C1 segment of cervical spinal cord (tissue), 14 donors: ENCODE measurements at regions not wholly inside any gene's neighbourhood (a gene's known extent, or its start where the extent isn't known, plus 50 kb on each side); places are given as distances from the start of the nearest gene placed in this dataset.
"Not testable (repeated sequence)": the region's sequence is repeated elsewhere in the genome, so short reads cannot be mapped to it uniquely, and the experiment has no call there.

Experiments used
- DNase-seq, 14 donors: peaks; one replicate each; lab custom pipeline; 2025; lab: John Stamatoyannopoulos, UW

DNA sequence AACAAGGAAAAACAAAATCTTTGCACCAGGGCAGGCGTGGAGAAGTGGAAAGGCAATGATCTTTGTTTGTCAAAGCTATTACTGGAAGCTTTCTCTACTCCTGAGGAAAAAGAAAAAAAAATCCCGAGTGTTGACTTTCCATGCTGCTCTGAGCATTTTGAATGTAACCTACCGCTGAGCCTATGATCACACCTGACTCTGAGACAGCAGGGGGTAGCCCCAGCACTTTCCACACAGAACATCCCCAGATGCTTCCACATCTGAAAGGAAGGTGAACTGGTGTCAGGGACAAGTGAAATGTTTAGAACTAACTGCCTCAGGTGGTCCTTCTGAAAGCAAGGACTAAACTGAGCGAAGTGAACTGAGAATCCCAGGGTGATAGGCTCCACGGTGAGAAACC lies 1315.1 kb upstream of the DDX18 start:
- no peak for DNase-seq

- DNase-seq, result peak in 1 of 14 donors; percentile 3
Measured at GRCh38 chr2:116510117-116510671, 1304.3 kb upstream of the DDX18 start.

DNA sequence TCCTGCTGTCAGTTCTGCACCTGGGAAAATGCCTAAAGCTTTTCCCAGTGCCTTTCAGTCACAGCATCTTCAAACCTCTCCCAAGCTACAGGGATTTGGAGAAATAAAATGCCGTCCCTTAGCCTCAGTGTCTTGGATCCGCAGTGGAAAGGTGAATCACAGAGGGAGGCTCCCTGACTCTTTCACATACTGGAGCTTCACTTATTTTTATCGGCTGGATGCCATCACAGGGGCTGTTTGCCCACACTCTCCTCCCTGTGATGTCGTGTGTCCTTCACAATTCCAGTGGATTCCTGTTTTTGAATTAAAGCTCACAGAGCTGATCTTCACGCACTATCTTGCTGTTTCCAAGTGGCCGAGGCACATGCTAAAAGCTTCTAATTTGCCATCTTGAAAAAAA lies 1303.1 kb upstream of the DDX18 start:
- no peak for DNase-seq

DNA sequence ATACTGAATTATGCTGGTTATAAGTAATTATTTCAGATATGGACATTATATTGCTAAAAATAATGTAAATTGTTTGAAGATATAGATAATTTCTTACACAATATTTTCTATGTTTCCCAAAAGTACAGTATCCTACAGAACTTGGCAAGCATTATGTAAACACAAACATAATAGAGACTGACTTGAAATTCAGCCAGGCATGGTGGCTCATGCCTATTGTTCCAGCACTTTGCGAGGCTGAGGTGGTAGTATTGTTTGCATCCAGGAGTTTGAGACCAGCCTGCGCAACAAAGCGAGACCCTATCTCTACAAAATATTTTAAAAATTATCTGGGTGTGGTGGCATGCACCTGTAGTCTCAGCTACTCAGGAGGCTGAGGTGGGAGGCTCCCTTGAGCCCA lies 1300.5 kb upstream of the DDX18 start:
- DNase-seq, result no peak

- DNase-seq, result no peak
Measured at GRCh38 chr2:116517936-116518335, 1296.6 kb upstream of the DDX18 start.

DNA sequence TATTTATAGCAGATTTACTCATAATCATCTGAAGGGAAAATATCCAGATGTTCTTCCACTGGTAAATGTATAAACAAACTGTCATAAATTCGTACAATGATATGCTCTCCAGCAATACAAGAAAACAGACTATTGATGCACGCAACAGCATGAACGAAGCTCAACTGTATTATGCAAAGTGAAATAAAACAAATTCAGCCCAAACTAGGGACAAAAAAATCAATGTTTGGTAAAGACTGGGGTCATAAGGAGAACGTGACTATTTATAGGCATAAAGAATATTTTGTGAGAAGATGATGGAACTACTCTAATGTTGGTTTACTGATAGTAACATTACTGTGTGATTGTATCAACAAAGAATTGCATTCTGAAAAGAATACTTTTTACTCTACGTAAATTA lies 1276.7 kb upstream of the DDX18 start:
- no peak for DNase-seq

GRCh38 chr2:116545286-116546068 lies 1269.0 kb upstream of the DDX18 start:
- DNase-seq, result no peak

DNA sequence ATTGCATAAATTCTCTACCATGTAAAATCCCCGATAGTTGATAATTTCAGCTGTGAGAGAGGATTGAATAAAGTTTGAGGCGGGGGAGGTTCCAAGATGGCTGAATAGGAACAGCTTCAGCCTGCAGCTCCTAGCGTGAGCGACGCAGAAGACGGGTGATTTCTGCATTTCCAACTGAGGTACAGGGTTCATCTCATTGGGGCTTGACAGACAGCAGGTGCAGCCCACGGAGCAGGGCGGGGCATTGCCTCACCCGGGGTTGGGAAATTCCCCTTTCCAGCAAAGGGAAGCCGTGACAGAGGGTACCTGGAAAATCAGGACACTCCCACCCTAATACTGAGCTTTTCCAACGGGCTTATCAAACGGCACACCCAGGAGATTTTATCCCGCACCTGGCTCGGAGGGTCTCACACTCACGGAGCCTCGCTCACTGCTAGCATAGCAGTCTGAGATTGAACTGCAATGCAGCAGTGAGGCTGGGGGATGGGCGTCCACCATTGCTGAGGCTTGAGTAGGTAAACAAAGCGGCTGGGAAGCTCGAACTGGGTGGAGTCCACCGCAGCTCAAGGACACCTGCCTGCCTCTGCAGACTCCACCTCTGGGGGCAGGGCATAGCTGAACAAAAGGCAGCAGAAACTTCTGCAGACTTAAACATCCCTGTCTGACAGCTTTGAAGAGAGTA lies 1261.6 kb upstream of the DDX18 start:
- DNase-seq, result not testable (repeated sequence)

DNA sequence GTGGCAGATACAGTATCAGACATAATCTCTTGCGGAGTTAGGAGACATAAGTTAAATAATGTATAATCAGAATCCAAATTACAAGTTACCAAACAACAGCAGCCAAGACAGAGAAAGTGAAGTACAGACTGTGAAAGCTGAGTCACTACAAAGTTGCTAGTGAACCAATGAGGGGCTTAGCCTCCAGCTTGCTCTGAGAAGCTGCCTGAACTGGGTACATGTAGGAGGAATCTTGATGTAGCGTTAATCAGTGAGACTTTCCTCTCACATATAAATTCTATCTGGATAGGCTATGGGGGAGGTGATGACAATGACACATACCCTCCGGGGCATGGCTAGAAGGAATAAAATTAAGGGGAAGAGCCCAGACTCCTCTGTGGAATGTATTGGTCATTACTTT lies 1234.3 kb upstream of the DDX18 start:
- no peak for DNase-seq

GRCh38 chr2:116582850-116583249 lies 1231.6 kb upstream of the DDX18 start:
- DNase-seq, result no peak

DNA sequence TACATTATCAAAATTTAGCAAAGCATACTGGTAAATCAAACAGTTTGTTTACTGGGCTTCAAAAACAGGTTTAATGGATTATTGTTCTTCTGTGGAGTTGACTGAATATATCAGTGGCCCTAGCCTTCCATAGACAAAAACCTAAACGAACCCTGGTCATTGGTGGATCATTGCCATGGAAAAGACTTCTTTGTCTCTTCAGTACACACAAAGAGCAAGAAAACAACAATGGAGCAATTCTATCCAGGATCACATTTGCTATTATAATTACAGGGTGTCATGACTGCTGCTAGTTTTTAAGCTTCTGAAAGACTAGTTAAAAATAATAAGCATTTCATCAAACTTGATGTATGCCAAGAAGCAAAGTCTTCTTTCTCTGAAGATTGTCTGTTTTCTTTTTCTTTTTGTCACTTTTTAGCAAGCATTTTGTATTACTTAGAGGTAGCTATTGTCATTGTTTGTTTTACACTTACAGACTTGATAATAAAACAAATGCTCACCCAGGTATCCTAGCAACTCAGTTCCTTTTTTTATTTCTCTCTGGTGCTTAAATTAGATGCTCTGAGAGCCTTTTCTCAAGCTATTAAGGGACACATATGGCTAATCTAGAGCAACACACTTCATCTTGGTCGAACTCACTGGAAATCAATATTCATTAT lies 1228.7 kb upstream of the DDX18 start:
- no peak for DNase-seq

DNA sequence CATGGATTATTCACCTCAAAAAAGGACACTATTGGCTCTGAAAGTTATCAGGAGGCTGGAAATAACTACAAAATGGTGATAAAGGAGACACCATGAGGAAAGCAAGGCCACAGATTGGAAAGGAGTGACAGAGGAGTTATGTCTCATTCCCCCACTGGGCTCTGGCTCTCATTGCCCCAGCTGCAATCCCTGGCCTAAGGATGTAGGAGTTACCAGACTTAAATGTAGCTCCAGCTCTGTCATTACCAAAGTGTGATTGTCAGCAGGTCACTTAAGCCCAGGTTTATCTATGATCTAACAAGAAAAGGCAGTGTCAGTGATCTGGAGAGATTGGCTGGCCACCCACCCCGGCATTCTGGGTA lies 1228.2 kb upstream of the DDX18 start:
- no peak for DNase-seq
